ENCODE measurements at regions not wholly inside any gene's neighbourhood (a gene's known extent, or its start where the extent isn't known, plus 50 kb on each side); places are given as distances from the start of the nearest gene placed in this dataset.

GRCh38 chr16:79543219-79543618 is 57.3 kb downstream of the MAF start:
- DNase-seq, result no peak

GRCh38 chr16:79542237-79542774 is 58.2 kb downstream of the MAF start:
- DNase-seq, result no peak

- no peak for DNase-seq
Observed at GRCh38 chr16:79540825-79541595, 59.5 kb downstream of the MAF start.

- DNase-seq, result no peak
Observed at GRCh38 chr16:79537584-79537983, 63.0 kb downstream of the MAF start.

- no peak for DNase-seq
Observed at GRCh38 chr16:79536958-79537357, 63.6 kb downstream of the MAF start.

- no peak for DNase-seq
Observed at GRCh38 chr16:79535130-79535529, 65.4 kb downstream of the MAF start.

GRCh38 chr16:79534143-79534542 is 66.4 kb downstream of the MAF start:
- no peak for DNase-seq

- DNase-seq, result no peak
Observed at GRCh38 chr16:79533292-79533691, 67.2 kb downstream of the MAF start.

GRCh38 chr16:79532785-79533184 is 67.8 kb downstream of the MAF start:
- DNase-seq, result no peak

- DNase-seq, result no peak
Observed at GRCh38 chr16:79532273-79532672, 68.3 kb downstream of the MAF start.

- no peak for DNase-seq
Observed at GRCh38 chr16:79528338-79528737, 72.2 kb downstream of the MAF start.

- DNase-seq, result no peak
Observed at GRCh38 chr16:79523971-79524370, 76.6 kb downstream of the MAF start.

GRCh38 chr16:79519448-79519847 is 81.1 kb downstream of the MAF start:
- DNase-seq, result peak; percentile 6

GRCh38 chr16:79517156-79517555 is 83.4 kb downstream of the MAF start:
- DNase-seq, result no peak

GRCh38 chr16:79510879-79511278 is 89.7 kb downstream of the MAF start:
- no peak for DNase-seq

GRCh38 chr16:79509906-79510305 is 90.6 kb downstream of the MAF start:
- DNase-seq, result no peak

- peak; percentile 66 for DNase-seq
Observed at GRCh38 chr16:79509211-79509631, 91.3 kb downstream of the MAF start.

- DNase-seq, result no peak
Observed at GRCh38 chr16:79508294-79508693, 92.2 kb downstream of the MAF start.

- DNase-seq, result no peak
Observed at GRCh38 chr16:79505344-79505743, 95.2 kb downstream of the MAF start.

- DNase-seq, result no peak
Observed at GRCh38 chr16:79503511-79503910, 97.0 kb downstream of the MAF start.

GRCh38 chr16:79501446-79501845 is 99.1 kb downstream of the MAF start:
- no peak for DNase-seq

- DNase-seq, result no peak
Observed at GRCh38 chr16:79500866-79501265, 99.7 kb downstream of the MAF start.

GRCh38 chr16:79500286-79500685 is 100.3 kb downstream of the MAF start:
- DNase-seq, result no peak

GRCh38 chr16:79498928-79499327 is 101.6 kb downstream of the MAF start:
- DNase-seq, result no peak
